ENCODE measurements at regions not wholly inside any gene's neighbourhood (a gene's known extent, or its start where the extent isn't known, plus 50 kb on each side); places are given as distances from the start of the nearest gene placed in this dataset.

DNA sequence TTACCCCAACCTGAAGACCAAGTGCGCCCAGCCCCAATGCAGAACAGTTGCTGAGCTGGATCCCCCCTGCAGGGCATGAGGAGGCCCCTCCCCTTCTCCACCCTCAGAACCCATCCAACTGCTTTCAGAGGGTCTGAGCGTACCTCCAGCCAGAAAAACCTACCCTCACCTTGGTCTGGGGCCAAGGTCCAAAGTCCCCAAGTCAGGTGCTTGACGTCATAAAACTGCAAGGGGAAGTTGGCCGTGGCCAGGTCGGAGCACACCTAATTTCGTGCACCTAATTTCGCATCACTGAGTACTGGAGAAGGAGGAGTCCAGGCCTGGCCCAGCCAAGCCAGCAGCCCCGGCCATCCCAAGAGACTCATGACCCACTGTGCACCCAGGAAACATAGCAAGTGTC is 289.8 kb downstream of the CTTN start:
- DNase-seq: no peak
- no peak overlapping the region for H3K4me2 ChIP-seq (ENCODE audit: insufficient read depth, insufficient read length, low read length)
- H2AFZ ChIP-seq (ENCODE audit: low read length): no peak overlapping the region
- no peak overlapping the region; the same call in 1 of the 2 replicates for H3K14ac ChIP-seq (ENCODE audit: insufficient read depth, low read length)
- H3K18ac ChIP-seq (ENCODE audit: insufficient read length, low read depth, low read length): no peak overlapping the region
- no peak overlapping the region for H2BK20ac ChIP-seq (ENCODE audit: low read depth, low read length, poor library complexity, severe bottlenecking)
- H3K56ac ChIP-seq (ENCODE audit: insufficient read length, low read depth, low read length): no peak overlapping the region
- no peak overlapping the region for H2BK15ac ChIP-seq (ENCODE audit: low read depth, low read length)
- H2BK5ac ChIP-seq (ENCODE audit: insufficient read length, low read length): no peak overlapping the region
- no peak overlapping the region for H2BK120ac ChIP-seq (ENCODE audit: low read depth, low read length, poor library complexity, severe bottlenecking)
- WGBS (ENCODE audit: extremely low coverage, insufficient read length, low lambda C conversion rate): no CpG with 5 or more reads among the region's 8 CpGs
- no peaks in the 10 kb centered on the region for H3K27me3 ChIP-seq (ENCODE audit: insufficient read depth, low read length)
- Mint-ChIP-seq H3K27ac (no peak overlapping the region), H3K36me3 (ENCODE audit: insufficient read depth in 1 of 3, low read depth in 3 of 3) (peaks cover 0 to 14% (median 6%) of the 10 kb centered on the region in 3 experiments; a peak in 6 of 7 replicates), H3K27me3 (ENCODE audit: low read depth) (peaks cover 3% of the 10 kb centered on the region; the same call in 1 of the 2 replicates), H3K4me3 (no peak overlapping the region), H3K4me1 (peaks cover 6 to 9% of the 10 kb centered on the region in 2 experiments), H3K9me3 (peaks cover 0 to 11% of the 10 kb centered on the region in 2 experiments; a peak in 4 of 5 replicates)
- no peaks in the 10 kb centered on the region for H4K20me1 ChIP-seq (ENCODE audit: control insufficient read depth, insufficient read depth, insufficient read length)
- H4K5ac ChIP-seq (ENCODE audit: insufficient read length, low read depth, low read length): no peak overlapping the region
- H3T11ph ChIP-seq (ENCODE audit: low read length): no peak overlapping the region
- H4K91ac ChIP-seq (ENCODE audit: insufficient read length, low read depth, low read length): no peak overlapping the region
- H3K4me1 ChIP-seq (ENCODE audit: insufficient read depth, low read length): no peaks in the 10 kb centered on the region
- H3K9me3 ChIP-seq (ENCODE audit: control insufficient read depth, low read depth, low read length): no peaks in the 10 kb centered on the region
- H3K9ac ChIP-seq (ENCODE audit: extremely low read depth, insufficient read length, low read length): no peak overlapping the region
- H3K23ac ChIP-seq (ENCODE audit: insufficient read length, low read depth, low read length): no peak overlapping the region
- no peaks in the 10 kb centered on the region for H3K79me2 ChIP-seq (ENCODE audit: insufficient read depth, low read length)
- TF ChIP-seq, protein P1, sequence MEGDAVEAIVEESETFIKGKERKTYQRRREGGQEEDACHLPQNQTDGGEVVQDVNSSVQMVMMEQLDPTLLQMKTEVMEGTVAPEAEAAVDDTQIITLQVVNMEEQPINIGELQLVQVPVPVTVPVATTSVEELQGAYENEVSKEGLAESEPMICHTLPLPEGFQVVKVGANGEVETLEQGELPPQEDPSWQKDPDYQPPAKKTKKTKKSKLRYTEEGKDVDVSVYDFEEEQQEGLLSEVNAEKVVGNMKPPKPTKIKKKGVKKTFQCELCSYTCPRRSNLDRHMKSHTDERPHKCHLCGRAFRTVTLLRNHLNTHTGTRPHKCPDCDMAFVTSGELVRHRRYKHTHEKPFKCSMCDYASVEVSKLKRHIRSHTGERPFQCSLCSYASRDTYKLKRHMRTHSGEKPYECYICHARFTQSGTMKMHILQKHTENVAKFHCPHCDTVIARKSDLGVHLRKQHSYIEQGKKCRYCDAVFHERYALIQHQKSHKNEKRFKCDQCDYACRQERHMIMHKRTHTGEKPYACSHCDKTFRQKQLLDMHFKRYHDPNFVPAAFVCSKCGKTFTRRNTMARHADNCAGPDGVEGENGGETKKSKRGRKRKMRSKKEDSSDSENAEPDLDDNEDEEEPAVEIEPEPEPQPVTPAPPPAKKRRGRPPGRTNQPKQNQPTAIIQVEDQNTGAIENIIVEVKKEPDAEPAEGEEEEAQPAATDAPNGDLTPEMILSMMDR (conservative IDR thresholded peaks at IDR 0.05): no peak
- H4K8ac ChIP-seq (replicated peaks; ENCODE audit: insufficient read length, low read depth, low read length): no peak overlapping the region
- no peaks in the 10 kb centered on the region for H3K79me1 ChIP-seq (ENCODE audit: insufficient read depth, low read depth, low read length, poor library complexity, severe bottlenecking)
- H2BK12ac ChIP-seq (ENCODE audit: insufficient read length, low read depth, low read length): no peak overlapping the region
- H3K23me2 ChIP-seq (ENCODE audit: insufficient read length, low read depth, low read length, poor library complexity, severe bottlenecking): no peaks in the 10 kb centered on the region
- no peak overlapping the region for H2AK5ac ChIP-seq (ENCODE audit: insufficient read length, low read length)
- no peak overlapping the region for H3K4ac ChIP-seq (ENCODE audit: low read depth, low read length)
- H3K27ac ChIP-seq (ENCODE audit: insufficient read length, low read depth, low read length): no peak overlapping the region
